ENCODE measurements at regions not wholly inside any gene's neighbourhood (a gene's known extent, or its start where the extent isn't known, plus 50 kb on each side); places are given as distances from the start of the nearest gene placed in this dataset.
"Not testable (repeated sequence)": the region's sequence is repeated elsewhere in the genome, so short reads cannot be mapped to it uniquely, and the experiment has no call there.

DNA sequence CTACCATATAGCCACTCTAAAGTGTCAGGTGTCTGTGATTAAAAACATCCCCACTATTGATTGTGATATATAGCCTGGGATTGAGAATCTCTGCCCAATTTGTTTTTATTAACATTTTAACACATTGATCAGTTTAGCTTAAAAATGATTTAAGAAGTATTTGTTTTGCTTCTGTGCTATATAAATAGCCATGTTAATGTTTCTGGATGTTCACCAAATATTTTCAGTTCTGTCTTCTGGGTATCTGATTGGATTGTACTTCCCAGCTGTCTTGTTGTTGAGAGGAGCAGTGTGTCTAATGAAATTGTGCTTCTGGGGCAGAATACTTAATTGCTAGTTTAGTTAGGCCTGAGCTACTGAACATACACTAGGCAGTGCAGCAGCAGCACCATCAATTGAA lies 126.6 kb upstream of the TUSC1 start:
- intact Hi-C loops (cut with DNase I, micrococcal nuclease) = no loop called here
- Histone ChIP-seq H3K4me1 (ENCODE audit: low read depth) (no peaks in the 10 kb centered on the region), H3K9me3 (no peaks in the 10 kb centered on the region), H3K4me3 (no peak overlapping the region), H3K36me3 (ENCODE audit: low read depth) (no peaks in the 10 kb centered on the region)
- DNase-seq (no peak), ATAC-seq (no peak)
- TF ChIP-seq, protein P1, sequence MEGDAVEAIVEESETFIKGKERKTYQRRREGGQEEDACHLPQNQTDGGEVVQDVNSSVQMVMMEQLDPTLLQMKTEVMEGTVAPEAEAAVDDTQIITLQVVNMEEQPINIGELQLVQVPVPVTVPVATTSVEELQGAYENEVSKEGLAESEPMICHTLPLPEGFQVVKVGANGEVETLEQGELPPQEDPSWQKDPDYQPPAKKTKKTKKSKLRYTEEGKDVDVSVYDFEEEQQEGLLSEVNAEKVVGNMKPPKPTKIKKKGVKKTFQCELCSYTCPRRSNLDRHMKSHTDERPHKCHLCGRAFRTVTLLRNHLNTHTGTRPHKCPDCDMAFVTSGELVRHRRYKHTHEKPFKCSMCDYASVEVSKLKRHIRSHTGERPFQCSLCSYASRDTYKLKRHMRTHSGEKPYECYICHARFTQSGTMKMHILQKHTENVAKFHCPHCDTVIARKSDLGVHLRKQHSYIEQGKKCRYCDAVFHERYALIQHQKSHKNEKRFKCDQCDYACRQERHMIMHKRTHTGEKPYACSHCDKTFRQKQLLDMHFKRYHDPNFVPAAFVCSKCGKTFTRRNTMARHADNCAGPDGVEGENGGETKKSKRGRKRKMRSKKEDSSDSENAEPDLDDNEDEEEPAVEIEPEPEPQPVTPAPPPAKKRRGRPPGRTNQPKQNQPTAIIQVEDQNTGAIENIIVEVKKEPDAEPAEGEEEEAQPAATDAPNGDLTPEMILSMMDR (IDR thresholded peaks at IDR 0.05) = no peak

GRCh38 chr9:25801989-25802388 lies 123.7 kb upstream of the TUSC1 start:
- H3K4me1 ChIP-seq (ENCODE audit: low read depth); ATAC-seq; H3K9me3 ChIP-seq; H3K4me3 ChIP-seq; H3K36me3 ChIP-seq (ENCODE audit: low read depth); DNase-seq; intact Hi-C loops (cut with DNase I, micrococcal nuclease): not testable (repeated sequence)

DNA sequence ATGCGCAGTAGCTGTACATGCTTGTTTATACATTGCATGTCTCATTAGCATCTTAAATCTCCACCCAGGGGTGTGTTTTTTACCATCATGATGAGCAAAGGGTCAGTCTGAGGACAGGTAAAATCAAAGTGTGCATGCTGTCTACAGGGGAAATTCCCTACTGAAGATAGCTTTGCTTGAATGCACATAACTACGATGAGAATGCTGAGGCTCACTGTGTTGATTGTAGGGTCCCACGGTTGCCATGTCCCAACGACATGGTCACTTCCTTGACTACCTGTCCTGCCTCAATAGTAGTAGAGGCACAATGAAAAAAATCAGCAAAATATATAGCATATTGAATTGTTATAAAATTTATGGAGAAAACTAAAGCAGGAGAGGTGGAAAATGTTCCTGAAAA lies 95.6 kb upstream of the TUSC1 start:
- H3K4me3 ChIP-seq = no peak overlapping the region
- no peaks in the 10 kb centered on the region for H3K36me3 ChIP-seq (ENCODE audit: low read depth)
- DNase-seq (no peak), ATAC-seq (no peak)
- TF ChIP-seq, protein P1 (IDR thresholded peaks at IDR 0.05) = no peak
- H3K4me1 ChIP-seq (ENCODE audit: low read depth) = no peaks in the 10 kb centered on the region
- H3K9me3 ChIP-seq = no peaks in the 10 kb centered on the region
- intact Hi-C loops (cut with DNase I, micrococcal nuclease) = no loop called here

GRCh38 chr9:25755951-25756350 lies 77.7 kb upstream of the TUSC1 start:
- Histone ChIP-seq H3K36me3 (ENCODE audit: low read depth) (no peaks in the 10 kb centered on the region), H3K4me1 (ENCODE audit: low read depth) (no peaks in the 10 kb centered on the region), H3K4me3 (no peak overlapping the region), H3K9me3 (no peaks in the 10 kb centered on the region)
- intact Hi-C loops (cut with DNase I, micrococcal nuclease) = no loop called here
- TF ChIP-seq, protein P1 (IDR thresholded peaks at IDR 0.05) = no peak
- DNase-seq (no peak), ATAC-seq (no peak)

GRCh38 chr9:25752398-25752797 lies 74.2 kb upstream of the TUSC1 start:
- TF ChIP-seq, protein P1 (IDR thresholded peaks at IDR 0.05) = no peak
- no peaks in the 10 kb centered on the region for H3K4me1 ChIP-seq (ENCODE audit: low read depth)
- no peaks in the 10 kb centered on the region for H3K36me3 ChIP-seq (ENCODE audit: low read depth)
- no peak for ATAC-seq
- intact Hi-C loops (cut with DNase I, micrococcal nuclease) = no loop called here
- no peak for DNase-seq
- H3K4me3 ChIP-seq = no peak overlapping the region
- H3K9me3 ChIP-seq = no peaks in the 10 kb centered on the region

- ATAC-seq = no peak
- Histone ChIP-seq H3K9me3 (no peaks in the 10 kb centered on the region), H3K36me3 (ENCODE audit: low read depth) (no peaks in the 10 kb centered on the region), H3K4me1 (ENCODE audit: low read depth) (no peaks in the 10 kb centered on the region), H3K4me3 (no peak overlapping the region)
- TF ChIP-seq, protein P1 (IDR thresholded peaks at IDR 0.05) = no peak
- DNase-seq = no peak
- intact Hi-C loops (cut with DNase I, micrococcal nuclease) = no loop called here
These were observed 64.0 kb upstream of the TUSC1 start for GRCh38 chr9:25742256-25742655.
